Left lung (tissue), 4 donors: ENCODE measurements at regions not wholly inside any gene's neighbourhood (a gene's known extent, or its start where the extent isn't known, plus 50 kb on each side); places are given as distances from the start of the nearest gene placed in this dataset.

Experiments used
- ATAC-seq: fragments of 200-7000 bp; cut with Tn5 transposase; one replicate; pipeline ENCODE4 v1.9.1; 2020; ENCODE audit warnings: moderate library complexity
- DNase-seq, 4 donors: peaks; one replicate each; pipeline ENCODE4 v3.0.0-alpha.2; 2013 to 2020
- H3K27ac ChIP-seq, 2 donors: fragments of 200-600 bp; sonication (generic) in 1 of 2; one replicate each; pipeline versions ENCODE4 v1.5.0 to v1.8.0; 2020 to 2021
- H3K27me3 ChIP-seq, 2 donors: fragments of 200-600 bp; sonication (generic) in 1 of 2; one replicate each; pipeline versions ENCODE4 v1.5.0 to v1.8.0; 2020 to 2021
- H3K36me3 ChIP-seq, 2 donors: fragments of 200-600 bp; sonication (generic) in 1 of 2; one replicate each; pipeline versions ENCODE4 v1.5.0 to v1.8.0; 2020 to 2021
- H3K4me1 ChIP-seq, 2 donors: fragments of 200-600 bp; one replicate each; pipeline ENCODE4 v1.8.0; 2021
- H3K4me3 ChIP-seq, 2 donors: fragments of 200-600 bp; sonication (generic) in 1 of 2; one replicate each; pipeline versions ENCODE4 v1.5.0 to v1.8.0; 2020 to 2021; ENCODE audit warnings: mild to moderate bottlenecking in 1 of 2
- H3K9me3 ChIP-seq, 2 donors: fragments of 200-600 bp; sonication (generic) in 1 of 2; one replicate each; pipeline versions ENCODE4 v1.5.0 to v1.8.0; 2020 to 2021
- intact Hi-C, 2 donors: fragments of 100-400 bp; cut with DNase I; formaldehyde crosslinking; loops; one replicate each; pipeline versions ENCODE4 v1.11.2 to v1.14.2; 2022
- TF ChIP-seq, protein P1 (sequence below), 2 donors: fragments of 200-600 bp; sonication (generic) in 1 of 2; IDR thresholded peaks; one replicate each; pipeline versions ENCODE4 v1.5.0 to v1.8.0; 2021; ENCODE audit warnings: antibody characterized with exemption in 2 of 2
- donor health status: DM: no; HTN: yes; CAD: no.
- donor health status: DM: no; HTN: no; CAD: no.

GRCh38 chr9:14395317-14396082, 81.6 kb upstream of the NFIB start:
- H3K4me1 ChIP-seq = no peaks in the 10 kb centered on the region
- no peak for DNase-seq
- no peaks in the 10 kb centered on the region for H3K27me3 ChIP-seq
- TF ChIP-seq, protein P1, sequence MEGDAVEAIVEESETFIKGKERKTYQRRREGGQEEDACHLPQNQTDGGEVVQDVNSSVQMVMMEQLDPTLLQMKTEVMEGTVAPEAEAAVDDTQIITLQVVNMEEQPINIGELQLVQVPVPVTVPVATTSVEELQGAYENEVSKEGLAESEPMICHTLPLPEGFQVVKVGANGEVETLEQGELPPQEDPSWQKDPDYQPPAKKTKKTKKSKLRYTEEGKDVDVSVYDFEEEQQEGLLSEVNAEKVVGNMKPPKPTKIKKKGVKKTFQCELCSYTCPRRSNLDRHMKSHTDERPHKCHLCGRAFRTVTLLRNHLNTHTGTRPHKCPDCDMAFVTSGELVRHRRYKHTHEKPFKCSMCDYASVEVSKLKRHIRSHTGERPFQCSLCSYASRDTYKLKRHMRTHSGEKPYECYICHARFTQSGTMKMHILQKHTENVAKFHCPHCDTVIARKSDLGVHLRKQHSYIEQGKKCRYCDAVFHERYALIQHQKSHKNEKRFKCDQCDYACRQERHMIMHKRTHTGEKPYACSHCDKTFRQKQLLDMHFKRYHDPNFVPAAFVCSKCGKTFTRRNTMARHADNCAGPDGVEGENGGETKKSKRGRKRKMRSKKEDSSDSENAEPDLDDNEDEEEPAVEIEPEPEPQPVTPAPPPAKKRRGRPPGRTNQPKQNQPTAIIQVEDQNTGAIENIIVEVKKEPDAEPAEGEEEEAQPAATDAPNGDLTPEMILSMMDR (IDR thresholded peaks at IDR 0.05) = no peak
- no peaks in the 10 kb centered on the region for H3K36me3 ChIP-seq
- intact Hi-C loops = no loop called here
- H3K9me3 ChIP-seq = no peaks in the 10 kb centered on the region
- H3K27ac ChIP-seq = no peak overlapping the region
- ATAC-seq = no peak
- H3K4me3 ChIP-seq = no peak overlapping the region

- intact Hi-C loops = no loop called here
- H3K27ac ChIP-seq = no peak overlapping the region
- no peaks in the 10 kb centered on the region for H3K27me3 ChIP-seq
- DNase-seq (no peak), ATAC-seq (no peak)
- no peaks in the 10 kb centered on the region for H3K4me1 ChIP-seq
- no peaks in the 10 kb centered on the region for H3K36me3 ChIP-seq
- no peaks in the 10 kb centered on the region for H3K9me3 ChIP-seq
- no peak overlapping the region for H3K4me3 ChIP-seq
- TF ChIP-seq, protein P1 (IDR thresholded peaks at IDR 0.05) = no peak
Measured at GRCh38 chr9:14393418-14393817, 79.5 kb upstream of the NFIB start.

GRCh38 chr9:14391620-14392019, 77.7 kb upstream of the NFIB start:
- H3K4me1 ChIP-seq = no peaks in the 10 kb centered on the region
- ATAC-seq (no peak), DNase-seq (no peak)
- TF ChIP-seq, protein P1 (IDR thresholded peaks at IDR 0.05) = no peak
- H3K27ac ChIP-seq = no peak overlapping the region
- no peaks in the 10 kb centered on the region for H3K36me3 ChIP-seq
- intact Hi-C loops = no loop called here
- H3K27me3 ChIP-seq = no peaks in the 10 kb centered on the region
- H3K9me3 ChIP-seq = no peaks in the 10 kb centered on the region
- no peak overlapping the region for H3K4me3 ChIP-seq

- TF ChIP-seq, protein P1 (IDR thresholded peaks at IDR 0.05) = no peak
- H3K4me3 ChIP-seq = no peak overlapping the region
- ATAC-seq = no peak
- H3K9me3 ChIP-seq = no peaks in the 10 kb centered on the region
- no peaks in the 10 kb centered on the region for H3K36me3 ChIP-seq
- no peaks in the 10 kb centered on the region for H3K4me1 ChIP-seq
- intact Hi-C loops = no loop called here
- no peak for DNase-seq
- H3K27me3 ChIP-seq = no peaks in the 10 kb centered on the region
- H3K27ac ChIP-seq = no peak overlapping the region
Measured at GRCh38 chr9:14389657-14390056, 75.7 kb upstream of the NFIB start.

DNA sequence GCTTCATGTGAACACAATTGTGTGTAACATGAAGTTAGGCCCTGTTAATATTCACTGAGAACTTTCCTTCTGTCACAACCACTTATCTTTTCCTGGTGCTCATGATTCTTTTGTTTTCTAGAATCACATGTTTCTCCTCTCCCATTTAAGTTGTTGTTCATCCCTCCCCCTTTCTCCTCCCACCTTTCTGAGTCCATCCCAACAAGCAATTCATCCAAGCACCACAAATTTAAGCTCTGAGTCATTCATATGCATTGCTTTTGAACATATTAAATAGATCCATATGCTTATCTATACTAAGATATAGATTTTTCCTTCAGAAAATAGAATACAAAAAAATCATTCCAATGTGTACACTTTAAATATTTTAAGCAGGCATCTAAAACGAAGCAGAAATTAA, 75.2 kb upstream of the NFIB start:
- intact Hi-C loops = no loop called here
- Histone ChIP-seq H3K27ac (no peak overlapping the region), H3K27me3 (no peaks in the 10 kb centered on the region), H3K9me3 (no peaks in the 10 kb centered on the region), H3K4me3 (no peak overlapping the region), H3K36me3 (no peaks in the 10 kb centered on the region), H3K4me1 (no peaks in the 10 kb centered on the region)
- ATAC-seq (no peak), DNase-seq (no peak)
- TF ChIP-seq, protein P1 (IDR thresholded peaks at IDR 0.05) = no peak
